ENCODE measurements at regions not wholly inside any gene's neighbourhood (a gene's known extent, or its start where the extent isn't known, plus 50 kb on each side); places are given as distances from the start of the nearest gene placed in this dataset.
"Not testable (repeated sequence)": the region's sequence is repeated elsewhere in the genome, so short reads cannot be mapped to it uniquely, and the experiment has no call there.

DNA sequence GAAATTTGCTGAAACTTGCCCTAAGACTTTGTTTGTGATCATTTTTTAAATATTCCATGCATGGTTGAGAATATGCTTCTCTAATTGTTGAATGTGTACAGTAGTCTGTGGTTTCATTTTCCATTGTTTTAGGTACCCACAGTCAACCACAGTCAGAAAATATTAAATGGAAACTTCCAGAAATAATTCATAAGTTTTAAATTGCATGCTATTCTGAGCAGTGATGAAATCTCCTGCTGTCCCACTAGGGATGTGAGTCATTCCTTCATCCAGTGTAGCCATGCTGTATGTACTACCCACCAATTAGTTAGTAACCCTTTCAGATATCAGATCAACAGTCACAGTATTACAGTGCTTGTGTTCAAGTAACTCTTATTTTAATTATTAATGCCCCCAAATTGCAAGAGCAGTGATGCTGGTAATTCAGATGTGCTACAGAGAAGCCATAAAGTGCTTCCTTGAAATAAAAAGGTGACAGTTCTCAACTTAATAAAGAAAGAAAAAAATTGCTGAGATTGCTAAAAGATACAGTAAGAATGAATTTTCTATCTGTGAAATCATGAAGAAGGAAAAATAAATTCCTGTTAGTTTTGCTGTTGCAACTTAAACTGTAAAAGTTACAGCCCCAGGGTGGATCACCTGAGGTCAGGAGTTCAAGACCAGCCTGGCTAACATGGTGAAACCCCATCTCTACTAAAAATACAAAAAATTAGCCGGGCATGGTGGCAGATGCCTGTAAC, 79.9 kb upstream of the FBXL17 start:
- Histone ChIP-seq H3K4me3 (ENCODE audit: low read length in 3 of 3) (no peak overlapping the region), H3K27me3 (ENCODE audit: control insufficient read depth, insufficient read depth, low read length) (no peaks in the 10 kb centered on the region), H3K4me1 (ENCODE audit: control insufficient read depth in 2 of 3, insufficient read depth in 2 of 3, low read depth in 1 of 3, low read length in 3 of 3) (no peaks in the 10 kb centered on the region), H3K9ac (ENCODE audit: low read length in 3 of 3) (no peak overlapping the region), H3K27ac (ENCODE audit: low read depth in 2 of 2, low read length in 2 of 2) (no peak overlapping the region), H3K36me3 (ENCODE audit: control insufficient read depth in 2 of 3, insufficient read depth in 3 of 3, low read length in 3 of 3) (no peaks in the 10 kb centered on the region), H3K9me3 (ENCODE audit: control insufficient read depth in 2 of 3, insufficient read depth in 1 of 3, low read length in 3 of 3) (no peaks in the 10 kb centered on the region)
- intact Hi-C loops (cut with DNase I) = no loop called here
- no peak for TF ChIP-seq CTCF (IDR thresholded peaks at IDR 0.05; ENCODE audit: borderline replicate concordance, extremely low read depth, insufficient read depth)
- DNase-seq = no peak
- FAIRE-seq = no peak

- H3K36me3 ChIP-seq (ENCODE audit: control insufficient read depth in 2 of 3, insufficient read depth in 3 of 3, low read length in 3 of 3) = no peaks in the 10 kb centered on the region
- intact Hi-C loops (cut with DNase I) = no loop called here
- H3K27ac ChIP-seq (ENCODE audit: low read depth in 2 of 2, low read length in 2 of 2) = no peak overlapping the region
- no peaks in the 10 kb centered on the region for H3K9me3 ChIP-seq (ENCODE audit: control insufficient read depth in 2 of 3, insufficient read depth in 1 of 3, low read length in 3 of 3)
- TF ChIP-seq CTCF (IDR thresholded peaks at IDR 0.05; ENCODE audit: borderline replicate concordance, extremely low read depth, insufficient read depth) = no peak
- DNase-seq (peak in 3 of 5 donors; percentile 10 to 64 (median 27)), FAIRE-seq (no peak)
- no peaks in the 10 kb centered on the region for H3K4me1 ChIP-seq (ENCODE audit: control insufficient read depth in 2 of 3, insufficient read depth in 2 of 3, low read depth in 1 of 3, low read length in 3 of 3)
- H3K4me3 ChIP-seq (ENCODE audit: low read length in 3 of 3) = no peak overlapping the region
- H3K9ac ChIP-seq (ENCODE audit: low read length in 3 of 3) = no peak overlapping the region
- no peaks in the 10 kb centered on the region for H3K27me3 ChIP-seq (ENCODE audit: control insufficient read depth, insufficient read depth, low read length)
Observed at GRCh38 chr5:108459769-108460168, 77.9 kb upstream of the FBXL17 start.

- intact Hi-C loops (cut with DNase I) = no loop called here
- Histone ChIP-seq H3K27ac (ENCODE audit: low read depth in 2 of 2, low read length in 2 of 2) (no peak overlapping the region), H3K4me1 (ENCODE audit: control insufficient read depth in 2 of 3, insufficient read depth in 2 of 3, low read depth in 1 of 3, low read length in 3 of 3) (no peaks in the 10 kb centered on the region), H3K9me3 (ENCODE audit: control insufficient read depth in 2 of 3, insufficient read depth in 1 of 3, low read length in 3 of 3) (no peaks in the 10 kb centered on the region), H3K4me3 (ENCODE audit: low read length in 3 of 3) (no peak overlapping the region), H3K36me3 (ENCODE audit: control insufficient read depth in 2 of 3, insufficient read depth in 3 of 3, low read length in 3 of 3) (no peaks in the 10 kb centered on the region), H3K9ac (ENCODE audit: low read length in 3 of 3) (no peak overlapping the region), H3K27me3 (ENCODE audit: control insufficient read depth, insufficient read depth, low read length) (no peaks in the 10 kb centered on the region)
- FAIRE-seq (no peak), DNase-seq (no peak)
- TF ChIP-seq CTCF (IDR thresholded peaks at IDR 0.05; ENCODE audit: borderline replicate concordance, extremely low read depth, insufficient read depth) = no peak
Observed at GRCh38 chr5:108451269-108451668, 69.4 kb upstream of the FBXL17 start.

- H3K9ac ChIP-seq (ENCODE audit: low read length in 3 of 3); H3K9me3 ChIP-seq (ENCODE audit: control insufficient read depth in 2 of 3, insufficient read depth in 1 of 3, low read length in 3 of 3); intact Hi-C loops (cut with DNase I); H3K4me1 ChIP-seq (ENCODE audit: control insufficient read depth in 2 of 3, insufficient read depth in 2 of 3, low read depth in 1 of 3, low read length in 3 of 3); H3K27me3 ChIP-seq (ENCODE audit: control insufficient read depth, insufficient read depth, low read length); FAIRE-seq; DNase-seq; H3K4me3 ChIP-seq (ENCODE audit: low read length in 3 of 3); H3K36me3 ChIP-seq (ENCODE audit: control insufficient read depth in 2 of 3, insufficient read depth in 3 of 3, low read length in 3 of 3); H3K27ac ChIP-seq (ENCODE audit: low read depth in 2 of 2, low read length in 2 of 2): not testable (repeated sequence)
Observed at GRCh38 chr5:108444130-108444529, 62.2 kb upstream of the FBXL17 start.

DNA sequence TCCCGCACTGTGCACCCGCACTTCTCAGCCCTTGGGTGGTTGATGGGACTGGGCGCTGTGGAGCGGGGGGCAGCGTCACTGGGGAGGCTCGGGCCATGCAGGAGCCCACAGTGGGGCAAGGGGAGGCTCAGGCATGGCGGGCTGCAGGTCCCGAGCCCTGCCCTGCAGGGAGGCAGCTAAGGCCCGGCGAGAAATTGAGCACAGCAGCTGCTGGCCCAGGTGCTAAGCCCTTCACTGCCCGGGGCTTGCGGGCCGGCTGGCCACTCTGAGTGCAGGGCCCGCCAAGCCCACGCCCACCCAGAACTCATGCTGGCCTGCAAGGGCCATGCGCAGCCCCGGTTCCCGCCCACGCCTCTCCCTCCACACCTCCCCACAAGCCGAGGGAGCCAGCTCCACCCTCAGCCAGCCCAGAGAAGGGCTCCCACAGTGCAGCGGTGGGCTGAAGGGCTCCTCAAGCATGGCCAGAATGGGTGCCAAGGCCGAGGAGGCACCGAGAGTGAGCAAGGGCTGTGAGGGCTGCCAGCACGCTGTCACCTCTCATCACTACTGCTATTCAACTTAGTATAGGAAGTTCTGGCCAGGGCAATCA, 60.3 kb upstream of the FBXL17 start:
- H3K4me1 ChIP-seq (ENCODE audit: control insufficient read depth in 2 of 3, insufficient read depth in 2 of 3, low read depth in 1 of 3, low read length in 3 of 3); H3K27me3 ChIP-seq (ENCODE audit: control insufficient read depth, insufficient read depth, low read length); intact Hi-C loops (cut with DNase I); DNase-seq; H3K27ac ChIP-seq (ENCODE audit: low read depth in 2 of 2, low read length in 2 of 2); H3K4me3 ChIP-seq (ENCODE audit: low read length in 3 of 3); H3K36me3 ChIP-seq (ENCODE audit: control insufficient read depth in 2 of 3, insufficient read depth in 3 of 3, low read length in 3 of 3); H3K9ac ChIP-seq (ENCODE audit: low read length in 3 of 3); FAIRE-seq; H3K9me3 ChIP-seq (ENCODE audit: control insufficient read depth in 2 of 3, insufficient read depth in 1 of 3, low read length in 3 of 3): not testable (repeated sequence)

Data from kidney (tissue), 13 donors.